DND-41 (cell line): ENCODE measurements at regions not wholly inside any gene's neighbourhood (a gene's known extent, or its start where the extent isn't known, plus 50 kb on each side); places are given as distances from the start of the nearest gene placed in this dataset.

Experiments
- ATAC-seq: fragments of 200-7000 bp; cut with Tn5 transposase; 3 replicates; pipeline ENCODE4 v1.9.1; 2021; ENCODE audit warnings: low read depth; ENCODE audit not compliant: insufficient read depth
- DNase-seq: peaks from one replicate; pipeline ENCODE4 v3.0.0-alpha.2; 2020
- H2AFZ ChIP-seq: 2 replicates; pipeline ENCODE4 v1.6.0; 2012; ENCODE audit warnings: low read depth, low read length
- H3K27ac ChIP-seq: 2 replicates; pipeline ENCODE4 v1.5.1; 2012; ENCODE audit warnings: low read length, inconsistent platforms
- H3K27me3 ChIP-seq: fragments of 200-600 bp; sonication (generic); 2 replicates; pipeline ENCODE4 v1.6.0; 2012; ENCODE audit warnings: low read length, mild to moderate bottlenecking, inconsistent platforms; ENCODE audit not compliant: insufficient read depth, poor library complexity
- H3K36me3 ChIP-seq: 2 replicates; pipeline ENCODE4 v1.5.1; 2012; ENCODE audit warnings: low read length, inconsistent platforms; ENCODE audit not compliant: insufficient read depth
- H3K4me1 ChIP-seq: 2 replicates; pipeline ENCODE4 v1.5.1; 2012; ENCODE audit warnings: mild to moderate bottlenecking, low read length; ENCODE audit not compliant: insufficient read depth
- H3K4me2 ChIP-seq: 2 replicates; pipeline ENCODE4 v1.6.0; 2012; ENCODE audit warnings: mild to moderate bottlenecking, moderate library complexity, low read length, inconsistent platforms; ENCODE audit not compliant: insufficient read depth
- H3K4me3 ChIP-seq, 2 experiments: fragments of 200-600 bp in 1 of 2; shearing (Covaris generic) in 1 of 2; 2 replicates each; pipeline ENCODE4 v1.5.1; 2012 to 2016; ENCODE audit warnings: inconsistent platforms in 2 of 2, low read length in 2 of 2, mild to moderate bottlenecking in 2 of 2, low read depth in 1 of 2, moderate library complexity in 1 of 2
- H3K79me2 ChIP-seq: 2 replicates; pipeline ENCODE4 v1.6.0; 2012; ENCODE audit warnings: low read length, inconsistent platforms; ENCODE audit not compliant: insufficient read depth
- H3K9ac ChIP-seq: 2 replicates; pipeline ENCODE4 v1.6.0; 2012; ENCODE audit warnings: low read depth, mild to moderate bottlenecking, inconsistent platforms, low read length, moderate library complexity
- H3K9me3 ChIP-seq: 2 replicates; pipeline ENCODE4 v1.5.1; 2012; ENCODE audit warnings: low read length, moderate library complexity, mild to moderate bottlenecking, inconsistent platforms; ENCODE audit not compliant: insufficient read depth, severe bottlenecking
- H4K20me1 ChIP-seq: 2 replicates; pipeline ENCODE4 v1.6.0; 2012; ENCODE audit warnings: low read length; ENCODE audit not compliant: insufficient read depth
- EZH2 ChIP-seq: IDR thresholded peaks from 3 replicates; pipeline ENCODE4 v1.6.1; 2012; ENCODE audit warnings: borderline replicate concordance, low read depth, mild to moderate bottlenecking, moderate library complexity, low read length, inconsistent platforms; ENCODE audit not compliant: severe bottlenecking
- TF ChIP-seq, protein P1 (sequence below): IDR thresholded peaks from 2 replicates; pipeline ENCODE4 v1.5.1; 2012; ENCODE audit warnings: borderline replicate concordance, low read length, moderate library complexity, mild to moderate bottlenecking; ENCODE audit not compliant: poor library complexity, severe bottlenecking; ENCODE audit errors: extremely low read depth

GRCh38 chr2:151030663-151031230 lies 230.9 kb downstream of the RBM43 start:
- DNase-seq = no peak
- no peak for TF ChIP-seq EZH2
- TF ChIP-seq, protein P1, sequence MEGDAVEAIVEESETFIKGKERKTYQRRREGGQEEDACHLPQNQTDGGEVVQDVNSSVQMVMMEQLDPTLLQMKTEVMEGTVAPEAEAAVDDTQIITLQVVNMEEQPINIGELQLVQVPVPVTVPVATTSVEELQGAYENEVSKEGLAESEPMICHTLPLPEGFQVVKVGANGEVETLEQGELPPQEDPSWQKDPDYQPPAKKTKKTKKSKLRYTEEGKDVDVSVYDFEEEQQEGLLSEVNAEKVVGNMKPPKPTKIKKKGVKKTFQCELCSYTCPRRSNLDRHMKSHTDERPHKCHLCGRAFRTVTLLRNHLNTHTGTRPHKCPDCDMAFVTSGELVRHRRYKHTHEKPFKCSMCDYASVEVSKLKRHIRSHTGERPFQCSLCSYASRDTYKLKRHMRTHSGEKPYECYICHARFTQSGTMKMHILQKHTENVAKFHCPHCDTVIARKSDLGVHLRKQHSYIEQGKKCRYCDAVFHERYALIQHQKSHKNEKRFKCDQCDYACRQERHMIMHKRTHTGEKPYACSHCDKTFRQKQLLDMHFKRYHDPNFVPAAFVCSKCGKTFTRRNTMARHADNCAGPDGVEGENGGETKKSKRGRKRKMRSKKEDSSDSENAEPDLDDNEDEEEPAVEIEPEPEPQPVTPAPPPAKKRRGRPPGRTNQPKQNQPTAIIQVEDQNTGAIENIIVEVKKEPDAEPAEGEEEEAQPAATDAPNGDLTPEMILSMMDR = peak; percentile 41
- ATAC-seq = no peak

GRCh38 chr2:151029406-151030157 lies 232.1 kb downstream of the RBM43 start:
- Histone ChIP-seq H3K36me3 (no peaks in the 10 kb centered on the region), H3K27ac (no peak overlapping the region)
- peak; percentile 47; the same call in 2 of the 3 replicates for ATAC-seq

More at GRCh38 chr2:151030663-151031230, 230.9 kb downstream of the RBM43 start:
- H3K79me2 ChIP-seq = no peaks in the 10 kb centered on the region
- H3K27ac ChIP-seq = no peak overlapping the region
- no peaks in the 10 kb centered on the region for H3K36me3 ChIP-seq
- no peak overlapping the region for H3K4me3 ChIP-seq
- H4K20me1 ChIP-seq = no peaks in the 10 kb centered on the region
- H3K9me3 ChIP-seq = no peaks in the 10 kb centered on the region
- no peak overlapping the region for H2AFZ ChIP-seq
- H3K4me1 ChIP-seq = peaks cover 22% of the 10 kb centered on the region
- H3K27me3 ChIP-seq = no peaks in the 10 kb centered on the region
- H3K9ac ChIP-seq = no peak overlapping the region
- no peak overlapping the region for H3K4me2 ChIP-seq

DNA sequence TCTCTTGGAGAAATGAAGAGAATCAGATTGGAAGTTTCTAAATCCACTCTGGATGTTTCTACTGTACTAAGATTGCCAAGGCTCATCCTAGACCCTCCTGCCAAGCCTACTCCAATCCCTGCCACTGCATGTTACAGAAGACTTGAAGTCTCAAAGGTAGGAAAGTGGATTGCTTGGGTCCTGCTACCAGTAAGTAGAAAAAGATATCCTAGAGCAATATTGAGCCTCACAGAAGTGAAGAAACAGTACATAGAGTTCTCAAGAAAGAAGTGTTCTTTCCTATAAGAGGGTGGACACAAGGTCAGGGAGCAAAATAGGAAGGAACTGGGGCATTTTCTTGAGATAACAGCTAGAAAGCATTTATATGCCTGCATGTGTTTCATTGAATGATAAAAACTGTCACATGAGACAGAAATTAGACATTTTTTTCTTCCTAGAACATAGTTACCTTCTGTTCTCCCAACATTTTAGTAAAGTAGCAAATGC lies 232.9 kb downstream of the RBM43 start:
- no peak overlapping the region for H3K27ac ChIP-seq
- no peaks in the 10 kb centered on the region for H3K36me3 ChIP-seq
- no peaks in the 10 kb centered on the region for H4K20me1 ChIP-seq
- H3K4me1 ChIP-seq = peaks cover 22% of the 10 kb centered on the region
- H3K4me3 ChIP-seq = no peak overlapping the region
- H3K9ac ChIP-seq = no peak overlapping the region
- no peaks in the 10 kb centered on the region for H3K27me3 ChIP-seq
- DNase-seq (no peak), ATAC-seq (no peak)
- H2AFZ ChIP-seq = peak overlapping the region; percentile 49; the same call in 1 of the 2 replicates
- H3K79me2 ChIP-seq = no peaks in the 10 kb centered on the region
- no peak overlapping the region for H3K4me2 ChIP-seq
- TF ChIP-seq EZH2 = no peak
- TF ChIP-seq, protein P1 = no peak
- no peaks in the 10 kb centered on the region for H3K9me3 ChIP-seq

More at GRCh38 chr2:151029406-151030157, 232.1 kb downstream of the RBM43 start:
- TF ChIP-seq, protein P1 = no peak
- TF ChIP-seq EZH2 = no peak
- H4K20me1 ChIP-seq = no peaks in the 10 kb centered on the region
- H3K27me3 ChIP-seq = no peaks in the 10 kb centered on the region
- peak overlapping the region; percentile 77 for H2AFZ ChIP-seq
- H3K79me2 ChIP-seq = no peaks in the 10 kb centered on the region
- no peak for DNase-seq
- H3K9me3 ChIP-seq = no peaks in the 10 kb centered on the region
- H3K4me2 ChIP-seq = peak overlapping the region; percentile 53
- H3K4me3 ChIP-seq = 0 out of 4 replicates have a peak overlapping the region, but pooled peaks of 1 of the 2 experiments have one; percentile 30
- H3K4me1 ChIP-seq = peaks cover 22% of the 10 kb centered on the region
- no peak overlapping the region for H3K9ac ChIP-seq
